Activated CD4-positive, alpha-beta T cell treated with anti-CD3 and anti-CD28 coated beads for 48 hours (primary cell): ENCODE measurements at regions not wholly inside any gene's neighbourhood (a gene's known extent, or its start where the extent isn't known, plus 50 kb on each side); places are given as distances from the start of the nearest gene placed in this dataset.

Experiments used
- DNase-seq: peaks from one replicate; pipeline ENCODE4 v3.0.0-alpha.2; 2020

GRCh38 chr21:43301409-43302061 is 125.4 kb downstream of the SIK1 start:
- DNase-seq = no peak

GRCh38 chr21:43300496-43301408 is 126.2 kb downstream of the SIK1 start:
- DNase-seq = no peak

DNA sequence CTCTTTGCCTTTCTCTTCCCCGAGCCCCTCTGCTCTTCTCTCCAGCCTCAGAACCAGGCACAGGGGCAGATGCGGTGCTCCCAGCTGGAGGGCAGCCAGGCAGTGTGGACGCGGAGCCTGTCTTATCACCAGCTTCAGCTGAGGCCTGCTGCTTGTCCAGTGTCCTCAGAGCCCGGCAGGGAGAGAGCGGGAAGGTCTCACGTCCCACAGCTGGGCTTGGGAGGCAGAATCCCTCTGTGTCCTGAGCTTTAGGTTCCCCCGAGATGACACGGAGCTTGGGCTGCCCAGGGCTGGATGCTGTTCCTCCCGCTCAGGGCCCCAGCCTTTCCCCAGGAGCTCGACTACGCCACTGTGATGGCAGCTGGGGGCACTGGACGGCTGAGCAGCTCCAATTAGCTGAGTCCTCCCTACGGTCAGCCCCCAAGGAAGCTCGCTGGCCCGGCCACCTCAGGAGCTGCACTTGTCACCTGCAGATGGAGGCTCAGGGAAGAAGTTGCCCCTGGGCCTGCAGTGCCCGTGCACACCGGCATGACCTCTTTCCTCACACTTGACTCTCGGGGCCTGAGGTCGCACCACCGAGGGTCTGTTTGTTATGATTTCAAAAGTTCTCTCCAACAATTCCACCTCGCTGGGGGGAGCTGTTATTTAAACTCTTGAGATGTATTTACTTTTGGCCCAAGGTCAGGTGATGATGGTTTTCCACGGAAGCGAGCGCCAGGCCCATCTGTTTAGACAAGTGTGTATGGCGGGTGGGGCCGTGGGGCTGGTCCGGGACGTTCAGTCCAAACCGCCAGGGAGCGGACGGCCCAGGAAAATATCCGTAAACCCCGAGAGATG is 127.3 kb downstream of the SIK1 start:
- no peak for DNase-seq

DNA sequence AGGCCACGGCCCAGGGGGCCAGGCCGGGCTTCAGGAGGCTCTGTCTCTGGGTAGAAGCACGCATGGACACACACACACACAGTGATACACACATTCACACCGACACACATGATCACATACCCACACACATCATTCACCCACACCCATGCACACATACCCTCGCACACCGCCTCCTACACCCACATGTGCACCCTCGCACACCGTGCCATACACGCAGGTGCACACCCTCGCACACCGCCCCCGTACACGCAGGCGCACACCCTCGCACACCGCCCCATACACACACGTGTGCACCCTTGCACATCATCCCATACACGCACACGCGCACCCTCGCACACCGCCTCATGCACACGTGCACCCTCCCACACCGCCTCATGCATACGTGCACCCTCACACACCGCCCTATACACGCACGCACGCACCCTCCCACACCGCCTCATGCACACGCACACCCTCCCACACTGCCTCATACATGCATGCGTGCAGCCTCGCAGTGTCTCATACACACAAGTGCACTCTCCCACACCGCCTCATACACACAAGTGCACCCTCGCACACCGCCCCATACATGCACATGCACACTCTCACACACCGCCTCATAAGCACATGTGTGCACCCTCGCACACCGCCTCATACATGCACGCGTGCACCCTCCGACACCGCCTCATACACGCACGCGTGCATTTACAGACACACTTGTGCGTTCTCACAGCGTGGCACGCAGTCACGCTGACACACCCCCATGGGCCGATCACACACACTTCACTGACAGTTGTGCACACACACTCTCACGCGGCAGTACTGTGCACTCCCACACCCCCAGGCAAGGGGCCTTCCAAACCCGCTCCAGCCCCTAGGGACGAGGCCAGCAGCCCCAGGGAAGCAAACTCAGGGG is 128.1 kb downstream of the SIK1 start:
- DNase-seq = no peak

DNA sequence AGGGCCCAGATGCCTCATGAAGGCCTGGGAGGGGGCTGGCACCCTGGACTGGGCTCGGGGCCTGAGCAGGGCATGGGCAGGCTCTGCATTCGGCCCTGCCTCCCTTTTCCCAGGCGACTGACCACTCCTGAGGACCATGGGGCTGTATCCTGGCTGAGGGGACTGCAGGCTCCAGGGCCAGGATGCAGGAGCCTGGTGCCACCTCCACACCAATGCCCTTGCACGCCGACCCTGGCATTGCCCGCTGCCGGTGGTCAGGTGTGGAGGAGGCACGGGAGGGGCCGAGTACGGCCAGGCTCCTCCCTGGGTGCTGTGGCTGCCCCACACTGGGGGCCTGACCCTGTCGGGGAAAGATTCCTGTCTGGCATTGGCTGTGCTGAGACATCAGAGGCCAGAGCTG is 128.9 kb downstream of the SIK1 start:
- no peak for DNase-seq

DNA sequence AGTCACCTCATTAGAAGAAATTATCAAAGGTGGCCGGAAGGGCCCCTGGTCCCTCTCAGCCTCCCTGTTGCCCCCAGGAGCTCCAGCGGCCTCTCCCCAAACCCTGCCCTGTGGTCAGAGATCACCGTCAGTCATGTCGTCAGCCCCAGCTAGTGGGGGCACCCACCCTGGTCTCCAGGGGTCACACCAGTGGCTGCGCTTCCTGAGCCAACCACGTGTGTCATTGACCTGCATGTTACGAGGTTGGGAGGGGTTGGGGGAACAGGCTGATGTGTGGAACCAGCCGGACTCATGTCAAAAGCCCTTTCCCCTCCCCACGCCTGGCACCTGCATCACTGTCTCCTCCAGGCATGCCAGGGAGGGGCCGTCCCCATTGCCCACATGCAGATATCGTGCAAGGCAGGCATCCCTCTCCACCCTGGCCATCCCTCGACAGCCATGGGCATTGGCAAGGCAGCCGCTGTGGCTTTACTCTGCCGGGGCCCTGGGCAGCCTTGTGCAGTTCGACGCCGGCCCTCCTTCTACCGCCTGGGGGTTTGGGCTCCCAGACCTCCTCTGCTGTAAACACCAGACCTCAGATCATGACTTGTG is 128.7 kb downstream of the CRYAA start:
- DNase-seq = no peak

GRCh38 chr21:43295066-43295958 is 126.5 kb downstream of the CRYAA start:
- DNase-seq = no peak

GRCh38 chr21:43294194-43294902 is 125.5 kb downstream of the CRYAA start:
- no peak for DNase-seq

- no peak for DNase-seq
Measured at GRCh38 chr21:43292866-43293142, 124.0 kb downstream of the CRYAA start.

- DNase-seq = no peak
Measured at GRCh38 chr21:43292041-43292865, 123.4 kb downstream of the CRYAA start.

DNA sequence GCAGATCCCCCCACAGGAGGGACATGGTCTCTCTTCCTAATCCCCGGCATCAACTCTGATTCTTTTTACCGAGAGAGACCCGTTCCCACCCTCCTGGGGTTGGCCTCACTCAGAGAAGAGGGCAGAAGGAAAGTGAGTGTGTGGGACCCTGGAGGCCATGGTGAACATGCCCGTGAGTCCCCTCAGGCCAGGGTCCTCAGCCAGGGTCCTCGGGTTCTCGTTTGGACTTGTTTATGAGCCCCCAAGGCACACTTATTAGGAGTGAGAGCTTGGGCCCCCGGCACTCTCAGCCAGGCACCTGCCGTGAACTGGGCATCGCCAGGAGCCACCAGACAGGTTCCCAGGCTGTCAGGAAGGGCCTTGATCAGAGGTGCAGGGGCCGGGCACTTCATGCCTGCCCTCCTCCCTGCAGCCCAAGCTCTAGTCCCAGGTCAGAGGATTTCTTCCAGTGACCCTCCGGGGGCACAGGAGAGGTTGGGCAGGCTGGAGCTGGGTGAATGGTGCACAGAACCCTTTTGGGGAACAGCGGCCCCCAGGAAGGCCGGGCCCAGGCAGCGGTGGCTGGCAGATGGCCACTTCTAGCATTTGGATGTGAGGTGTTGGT is 122.6 kb downstream of the CRYAA start:
- no peak for DNase-seq

GRCh38 chr21:43290421-43291346 is 121.9 kb downstream of the CRYAA start:
- DNase-seq = no peak

DNA sequence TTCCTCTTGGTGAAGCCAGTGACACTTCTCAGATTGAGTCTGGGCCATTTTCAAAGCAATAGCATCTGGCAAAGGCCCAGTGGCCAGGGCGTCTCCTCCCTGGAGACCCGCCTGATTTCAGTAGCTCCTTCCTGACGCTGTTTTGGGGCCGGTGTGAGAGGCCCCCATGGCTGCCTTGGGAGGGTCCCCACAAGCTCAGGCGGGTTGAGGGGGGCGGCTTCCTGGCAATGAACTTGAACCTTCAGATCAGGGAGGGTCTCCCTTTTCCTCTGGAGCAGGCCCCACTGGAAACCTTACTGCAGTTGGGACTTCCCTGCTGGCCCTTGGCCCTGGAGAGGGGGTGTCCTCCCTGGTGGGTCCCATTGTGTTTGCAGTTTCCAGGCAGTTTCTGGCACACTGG is 121.2 kb downstream of the CRYAA start:
- DNase-seq = no peak

GRCh38 chr21:43289442-43289841 is 120.6 kb downstream of the CRYAA start:
- no peak for DNase-seq

GRCh38 chr21:43287795-43288755 is 119.3 kb downstream of the CRYAA start:
- DNase-seq = no peak

DNA sequence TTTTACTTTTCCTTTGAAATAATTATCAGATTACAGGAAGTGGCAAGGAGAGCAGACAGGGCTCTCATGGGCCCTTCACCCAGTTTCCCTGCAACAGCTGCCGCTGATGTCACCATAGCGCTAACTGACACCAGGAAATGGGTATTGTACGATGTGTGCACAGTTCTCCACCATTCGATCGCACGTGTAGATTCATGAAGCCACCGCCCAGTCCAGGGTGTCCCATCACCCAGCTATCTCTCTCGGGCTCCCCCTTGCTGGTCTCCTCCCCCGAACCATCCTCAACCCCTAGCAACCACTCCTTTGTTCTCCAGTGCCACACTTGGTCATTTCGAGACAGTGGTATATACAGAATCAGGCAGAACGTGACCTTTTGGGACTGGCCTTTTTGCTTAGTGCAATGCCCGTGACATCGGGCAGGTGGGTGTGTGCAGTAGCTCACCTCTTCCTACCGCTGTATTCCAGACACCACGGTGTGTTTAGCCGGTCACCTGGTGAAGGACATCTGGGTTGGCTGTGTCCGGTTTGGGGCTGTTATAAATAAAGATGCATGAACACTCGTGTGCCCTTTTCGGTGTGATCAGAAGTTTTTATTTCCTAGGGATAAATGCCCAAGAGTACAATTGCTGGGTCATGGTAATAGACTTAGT is 118.4 kb downstream of the CRYAA start:
- DNase-seq = no peak
